ENCODE measurements at regions not wholly inside any gene's neighbourhood (a gene's known extent, or its start where the extent isn't known, plus 50 kb on each side); places are given as distances from the start of the nearest gene placed in this dataset.

DNA sequence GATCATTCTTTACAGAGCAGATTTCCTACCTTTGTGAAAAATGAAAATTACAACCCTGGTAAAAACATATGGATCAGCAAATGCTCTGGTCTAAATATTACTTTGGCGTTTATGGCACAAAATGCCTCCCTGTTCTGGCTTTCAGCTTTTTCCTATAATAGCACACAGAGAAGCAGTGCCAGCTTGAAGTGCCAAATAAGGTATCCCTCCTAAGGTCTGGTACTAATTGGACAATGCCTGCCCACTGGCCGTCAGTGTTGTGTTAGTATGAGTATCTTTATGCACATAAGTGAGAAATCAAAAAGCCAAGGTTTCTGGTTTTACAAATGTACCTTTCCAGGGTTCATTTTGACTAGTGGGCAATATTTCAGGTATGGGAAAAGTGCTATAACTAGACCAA, 1293.7 kb upstream of the FAM98A start:
- Histone ChIP-seq H3K4me2 (ENCODE audit: insufficient read depth in 1 of 2, low read depth in 2 of 2, low read length in 2 of 2) (no peak overlapping the region), H3K27me3 (replicated peaks in 1 of 4; ENCODE audit: control insufficient read depth in 3 of 4, extremely low read depth in 1 of 4, insufficient read depth in 3 of 4, low read length in 3 of 4) (no peaks in the 10 kb centered on the region), H2BK20ac (ENCODE audit: low read length) (no peak overlapping the region), H4K5ac (ENCODE audit: insufficient read length, low read depth, low read length) (no peak overlapping the region), H2BK12ac (ENCODE audit: low read depth, low read length) (no peak overlapping the region), H3K14ac (ENCODE audit: insufficient read length) (no peak overlapping the region), H3K4ac (replicated peaks; ENCODE audit: insufficient read length, low read depth, low read length) (no peak overlapping the region), H3K79me1 (ENCODE audit: low read depth, low read length) (no peaks in the 10 kb centered on the region), H4K8ac (ENCODE audit: extremely low read depth, insufficient read depth, low read length) (no peak overlapping the region), H3K4me1 (replicated peaks in 1 of 4; ENCODE audit: control insufficient read depth in 3 of 4, insufficient read depth in 4 of 4, low read length in 3 of 4) (no peaks in the 10 kb centered on the region), H2AFZ (ENCODE audit: low read length) (no peak overlapping the region), H2BK5ac (ENCODE audit: low read depth, low read length) (no peak overlapping the region), H3K23ac (ENCODE audit: insufficient read length) (no peak overlapping the region), H4K91ac (replicated peaks; ENCODE audit: insufficient read length, low read length) (no peak overlapping the region), H3K9ac (replicated peaks in 1 of 4; ENCODE audit: extremely low read depth in 1 of 4, low read depth in 3 of 4, low read length in 3 of 4) (no peak overlapping the region), H3K27ac (ENCODE audit: low read depth, low read length) (no peak overlapping the region), H2BK15ac (ENCODE audit: low read length) (no peak overlapping the region), H3K56ac (replicated peaks; ENCODE audit: insufficient read length, low read depth, low read length) (no peak overlapping the region), H3K79me2 (ENCODE audit: control insufficient read depth in 1 of 2, insufficient read depth in 2 of 2, low read length in 2 of 2) (no peaks in the 10 kb centered on the region), H3K18ac (ENCODE audit: extremely low read depth, low read length) (no peak overlapping the region), H3K23me2 (ENCODE audit: low read depth, low read length) (no peaks in the 10 kb centered on the region; the same call in 1 of the 2 replicates), H2BK120ac (replicated peaks; ENCODE audit: low read depth, low read length) (no peak overlapping the region), H4K20me1 (replicated peaks in 1 of 2; ENCODE audit: control insufficient read depth in 1 of 2, insufficient read depth in 2 of 2, low read length in 2 of 2) (no peaks in the 10 kb centered on the region), H3K36me3 (ENCODE audit: control insufficient read depth in 2 of 4, insufficient read depth in 4 of 4, low read length in 3 of 4) (no peaks in the 10 kb centered on the region), H3K9me3 (ENCODE audit: insufficient read depth in 2 of 2, low read depth in 1 of 2, low read length in 1 of 2) (no peaks in the 10 kb centered on the region), H2AK5ac (ENCODE audit: low read depth, low read length) (no peak overlapping the region), H3K4me3 (ENCODE audit: extremely low read depth in 1 of 4, insufficient read depth in 2 of 4, low read depth in 3 of 4, low read length in 4 of 4) (no peak overlapping the region)
- DNase-seq (ENCODE audit: low read depth in 1 of 2, low spot score in 2 of 2) (no peak), FAIRE-seq (no peak)
- POLR2A ChIA-PET (ENCODE audit: partially characterized antibody) = no interaction called here
- 87% methylated on average over 2 of the region's 2 CpGs; no CpG with 5 or more reads in 1 of the 2 experiments for WGBS, 2 experiments (ENCODE audit: extremely low coverage in 1 of 2, insufficient coverage in 1 of 2, insufficient read length in 1 of 2, insufficient replicate concordance in 2 of 2, low coverage in 1 of 2, low lambda C conversion rate in 2 of 2, missing lambda C conversion rate in 1 of 2)
- CTCF ChIA-PET (ENCODE audit: partially characterized antibody) = interaction anchor here (1.2 kb wide), 1 partner anchor 17 kb away, joined by 3 read pairs; no protein-coding TSS in a partner anchor
- TF ChIP-seq TEAD4 (IDR thresholded peaks at IDR 0.05; ENCODE audit: low read depth, low read length) = no peak
- no peak for TF ChIP-seq BRCA1 (IDR thresholded peaks at IDR 0.05; ENCODE audit: low read depth, low read length)
- TF ChIP-seq HDAC6 (IDR thresholded peaks at IDR 0.05; ENCODE audit: low read depth, low read length) = no peak
- TF ChIP-seq CHD1 (IDR thresholded peaks at IDR 0.05; ENCODE audit: low read depth, low read length) = no peak
- TF ChIP-seq CBX8 (IDR thresholded peaks at IDR 0.05; ENCODE audit: borderline replicate concordance, low read depth, low read length) = no peak
- TF ChIP-seq, protein P1, sequence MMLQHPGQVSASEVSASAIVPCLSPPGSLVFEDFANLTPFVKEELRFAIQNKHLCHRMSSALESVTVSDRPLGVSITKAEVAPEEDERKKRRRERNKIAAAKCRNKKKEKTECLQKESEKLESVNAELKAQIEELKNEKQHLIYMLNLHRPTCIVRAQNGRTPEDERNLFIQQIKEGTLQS (IDR thresholded peaks at IDR 0.05; ENCODE audit: insufficient read depth, low read depth, low read length) = no peak
- no peak for TF ChIP-seq KDM1A (IDR thresholded peaks at IDR 0.05; ENCODE audit: borderline replicate concordance, low read length)
- TF ChIP-seq SIX5 (IDR thresholded peaks at IDR 0.05; ENCODE audit: low read depth, low read length) = no peak
- TF ChIP-seq SAP30 (IDR thresholded peaks at IDR 0.05; ENCODE audit: insufficient read depth, insufficient replicate concordance, low read length) = no peak
- no peak for TF ChIP-seq GTF2F1 (IDR thresholded peaks at IDR 0.05; ENCODE audit: borderline replicate concordance, low read depth, low read length)
- TF ChIP-seq TBP (IDR thresholded peaks at IDR 0.05; ENCODE audit: low read depth, low read length) = no peak
- TF ChIP-seq SP2 (IDR thresholded peaks at IDR 0.05; ENCODE audit: low read length) = no peak
- no peak for TF ChIP-seq POLR2A (IDR thresholded peaks at IDR 0.05; ENCODE audit: control extremely low read depth in 1 of 2, low read depth in 2 of 2, low read length in 2 of 2)
- no peak for TF ChIP-seq YY1 (IDR thresholded peaks at IDR 0.05; ENCODE audit: low read depth, low read length)
- TF ChIP-seq TAF1 (IDR thresholded peaks at IDR 0.05; ENCODE audit: low read depth, low read length) = no peak
- no peak for TF ChIP-seq CTBP2 (IDR thresholded peaks at IDR 0.05; ENCODE audit: borderline replicate concordance, insufficient read depth, insufficient read length, low read length)

All from H1 (cell line).